Breast epithelium (tissue), 3 donors: ENCODE measurements at regions not wholly inside any gene's neighbourhood (a gene's known extent, or its start where the extent isn't known, plus 50 kb on each side); places are given as distances from the start of the nearest gene placed in this dataset.

ENCODE experiments used
- CTCF ChIP-seq, 3 donors: fragments of 450-650 bp; IDR thresholded peaks; one replicate each; pipeline ENCODE4 v1.5.1; 2016 to 2017; ENCODE audit warnings: antibody characterized with exemption in 3 of 3, mild to moderate bottlenecking in 3 of 3, moderate library complexity in 3 of 3
- POLR2A ChIP-seq: fragments of 450-650 bp; IDR thresholded peaks from one replicate; pipeline ENCODE4 v1.6.1; 2016; ENCODE audit warnings: antibody characterized with exemption, mild to moderate bottlenecking, moderate library complexity

GRCh38 chr2:51971136-51971535 lies 939.2 kb upstream of the NRXN1 start:
- TF ChIP-seq POLR2A (no peak), CTCF (IDR thresholded peaks at IDR 0.05) (no peak)
